Effector memory CD8-positive, alpha-beta T cell (primary cell): ENCODE measurements at regions not wholly inside any gene's neighbourhood (a gene's known extent, or its start where the extent isn't known, plus 50 kb on each side); places are given as distances from the start of the nearest gene placed in this dataset.

Experiments
- ATAC-seq: fragments of 150-1000 bp; cut with Tn5 transposase; replicated peaks from 2 replicates; pipeline ENCODE4 v1.10.0; 2021; ENCODE audit warnings: mild to moderate bottlenecking, moderate library complexity
- DNase-seq, 3 experiments: peaks; one replicate each; pipeline ENCODE4 v3.0.0; 2021
- H3K27ac Mint-ChIP-seq, 2 donors: one replicate each; pipeline ENCODE4 v1.8.0; 2022; ENCODE audit warnings: mild to moderate bottlenecking in 2 of 2, mixed read lengths in 2 of 2, moderate library complexity in 2 of 2
- H3K27me3 Mint-ChIP-seq, 2 donors: one replicate each; pipeline ENCODE4 v1.8.0; 2022; ENCODE audit warnings: mixed read lengths in 2 of 2
- H3K36me3 Mint-ChIP-seq: one replicate; pipeline ENCODE4 v1.8.0; 2022; ENCODE audit warnings: mild to moderate bottlenecking, moderate library complexity, mixed read lengths; ENCODE audit not compliant: insufficient read depth
- H3K4me1 Mint-ChIP-seq, 2 donors: one replicate each; pipeline ENCODE4 v1.8.0; 2022; ENCODE audit warnings: low read depth in 2 of 2, mixed read lengths in 2 of 2
- H3K4me3 Mint-ChIP-seq, 2 donors: one replicate each; pipeline ENCODE4 v1.8.0; 2022; ENCODE audit warnings: mild to moderate bottlenecking in 2 of 2, mixed read lengths in 2 of 2, moderate library complexity in 2 of 2
- H3K9me3 Mint-ChIP-seq, 2 donors: one replicate each; pipeline ENCODE4 v1.8.0; 2022; ENCODE audit warnings: mixed read lengths in 2 of 2

- Mint-ChIP-seq H3K27me3 (peaks cover 5 to 37% of the 10 kb centered on the region in 2 donors), H3K4me1 (no peaks in the 10 kb centered on the region), H3K4me3 (no peak overlapping the region), H3K36me3 (no peaks in the 10 kb centered on the region), H3K9me3 (no peaks in the 10 kb centered on the region), H3K27ac (no peak overlapping the region)
- DNase-seq (no peak), ATAC-seq (no peak)
Observed at GRCh38 chr5:154588091-154588774, 110.2 kb upstream of the HAND1 start.

GRCh38 chr5:154587123-154588026 lies 109.3 kb upstream of the HAND1 start:
- Mint-ChIP-seq H3K27ac (no peak overlapping the region), H3K36me3 (no peaks in the 10 kb centered on the region), H3K27me3 (peaks cover 5 to 45% of the 10 kb centered on the region in 2 donors), H3K9me3 (no peaks in the 10 kb centered on the region), H3K4me3 (no peak overlapping the region), H3K4me1 (no peaks in the 10 kb centered on the region)
- DNase-seq: no peak
- no peak for ATAC-seq

GRCh38 chr5:154583671-154584177 lies 105.7 kb upstream of the HAND1 start:
- no peak for DNase-seq
- no peak overlapping the region for H3K27ac Mint-ChIP-seq
- H3K36me3 Mint-ChIP-seq: no peaks in the 10 kb centered on the region
- H3K4me1 Mint-ChIP-seq: no peaks in the 10 kb centered on the region
- no peaks in the 10 kb centered on the region for H3K9me3 Mint-ChIP-seq
- no peak overlapping the region for H3K4me3 Mint-ChIP-seq
- no peak for ATAC-seq
- H3K27me3 Mint-ChIP-seq: peaks cover 11 to 46% of the 10 kb centered on the region in 2 donors

GRCh38 chr5:154580422-154580821 lies 102.4 kb upstream of the HAND1 start:
- no peak for DNase-seq
- Mint-ChIP-seq H3K27ac (no peak overlapping the region), H3K27me3 (peaks cover 19 to 75% of the 10 kb centered on the region in 2 donors), H3K4me3 (no peak overlapping the region), H3K4me1 (peaks cover 0 to 2% of the 10 kb centered on the region in 2 donors), H3K36me3 (no peaks in the 10 kb centered on the region), H3K9me3 (no peaks in the 10 kb centered on the region)
- ATAC-seq: no peak

- H3K27ac Mint-ChIP-seq: no peak overlapping the region
- ATAC-seq (no peak), DNase-seq (no peak)
- peaks cover 0 to 2% of the 10 kb centered on the region in 2 donors for H3K4me1 Mint-ChIP-seq
- H3K4me3 Mint-ChIP-seq: no peak overlapping the region
- no peaks in the 10 kb centered on the region for H3K36me3 Mint-ChIP-seq
- H3K27me3 Mint-ChIP-seq: peaks cover 33 to 68% of the 10 kb centered on the region in 2 donors
- H3K9me3 Mint-ChIP-seq: no peaks in the 10 kb centered on the region
Observed at GRCh38 chr5:154577416-154577815, 99.4 kb upstream of the HAND1 start.

- Mint-ChIP-seq H3K4me3 (no peak overlapping the region), H3K36me3 (no peaks in the 10 kb centered on the region), H3K9me3 (no peaks in the 10 kb centered on the region), H3K4me1 (peaks cover 0 to 2% of the 10 kb centered on the region in 2 donors), H3K27me3 (peaks cover 33 to 68% of the 10 kb centered on the region in 2 donors), H3K27ac (no peak overlapping the region)
- ATAC-seq (no peak), DNase-seq (no peak)
Observed at GRCh38 chr5:154576429-154576806, 98.4 kb upstream of the HAND1 start.

- ATAC-seq: no peak
- Mint-ChIP-seq H3K4me1 (peaks cover 0 to 2% of the 10 kb centered on the region in 2 donors), H3K27ac (no peak overlapping the region), H3K9me3 (no peaks in the 10 kb centered on the region), H3K27me3 (peaks cover 33 to 68% of the 10 kb centered on the region in 2 donors), H3K4me3 (no peak overlapping the region), H3K36me3 (no peaks in the 10 kb centered on the region)
- no peak for DNase-seq
Observed at GRCh38 chr5:154575546-154576428, 97.8 kb upstream of the HAND1 start.

GRCh38 chr5:154573011-154573410 lies 95.0 kb upstream of the HAND1 start:
- DNase-seq (no peak), ATAC-seq (no peak)
- H3K27ac Mint-ChIP-seq: no peak overlapping the region
- peaks cover 0 to 2% of the 10 kb centered on the region in 2 donors for H3K4me1 Mint-ChIP-seq
- H3K4me3 Mint-ChIP-seq: no peak overlapping the region
- peaks cover 21 to 49% of the 10 kb centered on the region in 2 donors for H3K27me3 Mint-ChIP-seq
- no peaks in the 10 kb centered on the region for H3K36me3 Mint-ChIP-seq
- H3K9me3 Mint-ChIP-seq: no peaks in the 10 kb centered on the region

- DNase-seq (no peak), ATAC-seq (no peak)
- H3K4me3 Mint-ChIP-seq: no peak overlapping the region
- H3K27ac Mint-ChIP-seq: no peak overlapping the region
- H3K27me3 Mint-ChIP-seq: peaks cover 23 to 43% of the 10 kb centered on the region in 2 donors
- peaks cover 0 to 2% of the 10 kb centered on the region in 2 donors for H3K4me1 Mint-ChIP-seq
- H3K36me3 Mint-ChIP-seq: no peaks in the 10 kb centered on the region
- no peaks in the 10 kb centered on the region for H3K9me3 Mint-ChIP-seq
Observed at GRCh38 chr5:154571325-154572035, 93.5 kb upstream of the HAND1 start.

GRCh38 chr5:154570572-154571324 lies 92.7 kb upstream of the HAND1 start:
- Mint-ChIP-seq H3K36me3 (no peaks in the 10 kb centered on the region), H3K4me3 (no peak overlapping the region), H3K4me1 (no peaks in the 10 kb centered on the region), H3K27me3 (peaks cover 27 to 43% of the 10 kb centered on the region in 2 donors), H3K27ac (no peak overlapping the region), H3K9me3 (no peaks in the 10 kb centered on the region)
- DNase-seq (no peak), ATAC-seq (no peak)

GRCh38 chr5:154568589-154568988 lies 90.6 kb upstream of the HAND1 start:
- H3K4me3 Mint-ChIP-seq: no peak overlapping the region
- no peak for ATAC-seq
- H3K9me3 Mint-ChIP-seq: no peaks in the 10 kb centered on the region
- no peaks in the 10 kb centered on the region for H3K36me3 Mint-ChIP-seq
- DNase-seq: no peak
- H3K27ac Mint-ChIP-seq: no peak overlapping the region
- H3K4me1 Mint-ChIP-seq: no peaks in the 10 kb centered on the region
- H3K27me3 Mint-ChIP-seq: peaks cover 31 to 40% of the 10 kb centered on the region in 2 donors

- H3K4me3 Mint-ChIP-seq: no peak overlapping the region
- no peaks in the 10 kb centered on the region for H3K36me3 Mint-ChIP-seq
- no peaks in the 10 kb centered on the region for H3K4me1 Mint-ChIP-seq
- no peak for DNase-seq
- no peak for ATAC-seq
- peaks cover 33 to 40% of the 10 kb centered on the region in 2 donors for H3K27me3 Mint-ChIP-seq
- H3K27ac Mint-ChIP-seq: no peak overlapping the region
- no peaks in the 10 kb centered on the region for H3K9me3 Mint-ChIP-seq
Observed at GRCh38 chr5:154567155-154567554, 89.1 kb upstream of the HAND1 start.
